ENCODE measurements at regions not wholly inside any gene's neighbourhood (a gene's known extent, or its start where the extent isn't known, plus 50 kb on each side); places are given as distances from the start of the nearest gene placed in this dataset.

GRCh38 chrX:39302838-39303237 is 501.6 kb downstream of the MID1IP1 start:
- H3K4me3 ChIP-seq (ENCODE audit: low read depth, low read length): no peak overlapping the region
- no peak for TF ChIP-seq CTCF (conservative IDR thresholded peaks at IDR 0.05; ENCODE audit: low read depth, low read length)
- DNase-seq (ENCODE audit: low read depth): no peak

GRCh38 chrX:39304746-39305145 is 503.5 kb downstream of the MID1IP1 start:
- DNase-seq (ENCODE audit: low read depth): no peak
- no peak for TF ChIP-seq CTCF (conservative IDR thresholded peaks at IDR 0.05; ENCODE audit: low read depth, low read length)
- no peak overlapping the region for H3K4me3 ChIP-seq (ENCODE audit: low read depth, low read length)

GRCh38 chrX:39307488-39307887 is 506.2 kb downstream of the MID1IP1 start:
- no peak overlapping the region for H3K4me3 ChIP-seq (ENCODE audit: low read depth, low read length)
- TF ChIP-seq CTCF (conservative IDR thresholded peaks at IDR 0.05; ENCODE audit: low read depth, low read length): no peak
- no peak for DNase-seq (ENCODE audit: low read depth)

- no peak overlapping the region for H3K4me3 ChIP-seq (ENCODE audit: low read depth, low read length)
- DNase-seq (ENCODE audit: low read depth): peak; percentile 16
- TF ChIP-seq CTCF (conservative IDR thresholded peaks at IDR 0.05; ENCODE audit: low read depth, low read length): no peak
These were observed 506.9 kb downstream of the MID1IP1 start for GRCh38 chrX:39308126-39308525.

- TF ChIP-seq CTCF (conservative IDR thresholded peaks at IDR 0.05; ENCODE audit: low read depth, low read length): no peak
- no peak overlapping the region for H3K4me3 ChIP-seq (ENCODE audit: low read depth, low read length)
- DNase-seq (ENCODE audit: low read depth): peak; percentile 55
These were observed 507.9 kb downstream of the MID1IP1 start for GRCh38 chrX:39309018-39309635.

GRCh38 chrX:39309721-39310152 is 508.5 kb downstream of the MID1IP1 start:
- DNase-seq (ENCODE audit: low read depth): peak; percentile 47
- no peak overlapping the region for H3K4me3 ChIP-seq (ENCODE audit: low read depth, low read length)
- no peak for TF ChIP-seq CTCF (conservative IDR thresholded peaks at IDR 0.05; ENCODE audit: low read depth, low read length)

GRCh38 chrX:39310891-39311290 is 509.6 kb downstream of the MID1IP1 start:
- H3K4me3 ChIP-seq (ENCODE audit: low read depth, low read length): no peak overlapping the region
- no peak for TF ChIP-seq CTCF (conservative IDR thresholded peaks at IDR 0.05; ENCODE audit: low read depth, low read length)
- DNase-seq (ENCODE audit: low read depth): no peak

Data from choroid plexus epithelial cell (primary cell).